Nephron progenitor cell (in vitro differentiated cells): ENCODE measurements at regions not wholly inside any gene's neighbourhood (a gene's known extent, or its start where the extent isn't known, plus 50 kb on each side); places are given as distances from the start of the nearest gene placed in this dataset.
A peak's percentile ranks its signal among the peaks of the same experiment; 100 is the strongest.

Experiments
- DNase-seq: peaks from one replicate; pipeline ENCODE4 v3.0.0; 2021
- H3K27ac Mint-ChIP-seq: 2 replicates; pipeline ENCODE4 v1.8.0; 2021; ENCODE audit warnings: mild to moderate bottlenecking, moderate library complexity, mixed read lengths
- H3K27me3 Mint-ChIP-seq: 2 replicates; pipeline ENCODE4 v1.8.0; 2021; ENCODE audit warnings: mild to moderate bottlenecking, low read depth, mixed read lengths; ENCODE audit not compliant: poor library complexity
- H3K36me3 Mint-ChIP-seq: 2 replicates; pipeline ENCODE4 v1.8.0; 2021; ENCODE audit warnings: low read depth, mixed read lengths
- H3K4me1 Mint-ChIP-seq: 2 replicates; pipeline ENCODE4 v1.8.0; 2021; ENCODE audit warnings: mixed read lengths
- H3K4me3 Mint-ChIP-seq: 2 replicates; pipeline ENCODE4 v1.8.0; 2021; ENCODE audit warnings: mild to moderate bottlenecking, moderate library complexity, mixed read lengths
- H3K9me3 Mint-ChIP-seq: 2 replicates; pipeline ENCODE4 v1.8.0; 2021; ENCODE audit warnings: mild to moderate bottlenecking, moderate library complexity, mixed read lengths
- CTCF ChIP-seq: fragments of 200-600 bp; sonication (generic); IDR thresholded peaks from 2 replicates; pipeline ENCODE4 v1.5.0; 2021; ENCODE audit warnings: antibody characterized with exemption

- DNase-seq: peak; percentile 51
These were observed 811.4 kb upstream of the TMEM132C start for GRCh38 chr12:127455347-127456265.

GRCh38 chr12:127457726-127458125, 809.2 kb upstream of the TMEM132C start:
- no peak for TF ChIP-seq CTCF
- no peaks in the 10 kb centered on the region for H3K36me3 Mint-ChIP-seq
- peaks cover 18% of the 10 kb centered on the region for H3K4me1 Mint-ChIP-seq
- no peak for DNase-seq
- H3K4me3 Mint-ChIP-seq: no peak overlapping the region
- H3K27me3 Mint-ChIP-seq: peaks cover 98% of the 10 kb centered on the region
- no peaks in the 10 kb centered on the region for H3K9me3 Mint-ChIP-seq
- no peak overlapping the region for H3K27ac Mint-ChIP-seq

More at GRCh38 chr12:127455347-127456265, 811.4 kb upstream of the TMEM132C start:
- H3K4me1 Mint-ChIP-seq: peaks cover 18% of the 10 kb centered on the region
- no peaks in the 10 kb centered on the region for H3K36me3 Mint-ChIP-seq
- H3K27me3 Mint-ChIP-seq: peaks cover 99% of the 10 kb centered on the region
- peak; percentile 9 for TF ChIP-seq CTCF
- H3K27ac Mint-ChIP-seq: no peak overlapping the region
- no peaks in the 10 kb centered on the region for H3K9me3 Mint-ChIP-seq
- peak overlapping the region; percentile 61 for H3K4me3 Mint-ChIP-seq

GRCh38 chr12:127459166-127459565, 807.8 kb upstream of the TMEM132C start:
- DNase-seq: no peak
- H3K9me3 Mint-ChIP-seq: no peaks in the 10 kb centered on the region
- H3K4me1 Mint-ChIP-seq: peaks cover 10% of the 10 kb centered on the region
- peaks cover 96% of the 10 kb centered on the region for H3K27me3 Mint-ChIP-seq
- H3K27ac Mint-ChIP-seq: no peak overlapping the region
- no peaks in the 10 kb centered on the region for H3K36me3 Mint-ChIP-seq
- no peak overlapping the region for H3K4me3 Mint-ChIP-seq
- TF ChIP-seq CTCF: no peak

GRCh38 chr12:127459687-127460086, 807.3 kb upstream of the TMEM132C start:
- peaks cover 5% of the 10 kb centered on the region for H3K4me1 Mint-ChIP-seq
- DNase-seq: no peak
- no peak overlapping the region for H3K27ac Mint-ChIP-seq
- no peaks in the 10 kb centered on the region for H3K36me3 Mint-ChIP-seq
- TF ChIP-seq CTCF: no peak
- H3K4me3 Mint-ChIP-seq: no peak overlapping the region
- H3K9me3 Mint-ChIP-seq: no peaks in the 10 kb centered on the region
- peaks cover 93% of the 10 kb centered on the region for H3K27me3 Mint-ChIP-seq

GRCh38 chr12:127463237-127463636, 803.7 kb upstream of the TMEM132C start:
- DNase-seq: no peak
- Mint-ChIP-seq H3K36me3 (no peaks in the 10 kb centered on the region), H3K27me3 (peaks cover 82% of the 10 kb centered on the region), H3K4me1 (no peaks in the 10 kb centered on the region), H3K4me3 (no peak overlapping the region), H3K27ac (no peak overlapping the region), H3K9me3 (no peaks in the 10 kb centered on the region)
- TF ChIP-seq CTCF: no peak

GRCh38 chr12:127469331-127469730, 797.6 kb upstream of the TMEM132C start:
- Mint-ChIP-seq H3K27me3 (peaks cover 33% of the 10 kb centered on the region), H3K4me1 (no peaks in the 10 kb centered on the region), H3K36me3 (no peaks in the 10 kb centered on the region), H3K4me3 (no peak overlapping the region), H3K27ac (no peak overlapping the region), H3K9me3 (peaks cover 4% of the 10 kb centered on the region)
- no peak for TF ChIP-seq CTCF
- no peak for DNase-seq
